Natural killer cell (primary cell): ENCODE measurements at regions not wholly inside any gene's neighbourhood (a gene's known extent, or its start where the extent isn't known, plus 50 kb on each side); places are given as distances from the start of the nearest gene placed in this dataset.

Experiments
- ATAC-seq, 3 donors: fragments of 150-1000 bp in 2 of 3; fragments of 200-7000 bp in 1 of 3; cut with Tn5 transposase; 1 replicate in 1 of 3; 2 replicates in 2 of 3; pipeline ENCODE4 v1.10.0; 2021; ENCODE audit warnings: mild to moderate bottlenecking in 2 of 3, moderate library complexity in 2 of 3
- DNase-seq, 2 donors: peaks; one replicate each; pipeline versions ENCODE4 v3.0.0 to v3.0.0-alpha.2; 2013 to 2021; ENCODE audit warnings: mixed read lengths in 1 of 2
- H3K27ac ChIP-seq: one replicate; pipeline ENCODE4 v1.5.1; 2013; ENCODE audit warnings: mild to moderate bottlenecking, low read length
- H3K27me3 ChIP-seq: one replicate; pipeline ENCODE4 v1.6.1; 2013; ENCODE audit warnings: low read length; ENCODE audit not compliant: control insufficient read depth, insufficient read depth
- H3K36me3 ChIP-seq: one replicate; pipeline ENCODE4 v1.6.1; 2013; ENCODE audit warnings: low read length; ENCODE audit not compliant: control insufficient read depth, insufficient read depth
- H3K4me1 ChIP-seq: one replicate; pipeline ENCODE4 v1.6.1; 2013; ENCODE audit warnings: low read length; ENCODE audit not compliant: control insufficient read depth, insufficient read depth
- H3K4me3 ChIP-seq: one replicate; pipeline ENCODE4 v1.5.1; 2013; ENCODE audit warnings: low read length
- H3K9me3 ChIP-seq: one replicate; pipeline ENCODE4 v1.6.1; 2013; ENCODE audit warnings: low read length; ENCODE audit not compliant: control insufficient read depth, insufficient read depth
- H3K27ac Mint-ChIP-seq, 2 donors: one replicate each; pipeline ENCODE4 v1.8.0; 2022; ENCODE audit warnings: mild to moderate bottlenecking in 2 of 2, mixed read lengths in 2 of 2, moderate library complexity in 1 of 2
- H3K27me3 Mint-ChIP-seq, 2 donors: one replicate each; pipeline ENCODE4 v1.8.0; 2022; ENCODE audit warnings: low read depth in 2 of 2, mixed read lengths in 2 of 2
- H3K36me3 Mint-ChIP-seq: one replicate; pipeline ENCODE4 v1.8.0; 2022; ENCODE audit warnings: mixed read lengths
- H3K4me1 Mint-ChIP-seq, 2 donors: one replicate each; pipeline ENCODE4 v1.8.0; 2022; ENCODE audit warnings: mixed read lengths in 2 of 2
- H3K4me3 Mint-ChIP-seq: one replicate; pipeline ENCODE4 v1.8.0; 2022; ENCODE audit warnings: mild to moderate bottlenecking, moderate library complexity, mixed read lengths
- H3K9me3 Mint-ChIP-seq, 2 donors: one replicate each; pipeline ENCODE4 v1.8.0; 2022; ENCODE audit warnings: mixed read lengths in 2 of 2
- WGBS: methylation state at CpG from one replicate; pipeline ENCODE4 v1.1.7; 2013; ENCODE audit warnings: missing lambda C conversion rate; ENCODE audit not compliant: insufficient coverage; 5-methylcytosine and 5-hydroxymethylcytosine counted together
- intact Hi-C: fragments of 100-400 bp; cut with micrococcal nuclease; formaldehyde crosslinking; loops from one replicate; pipeline ENCODE4 v1.14.2; 2022
- TF ChIP-seq, protein P1 (sequence below): fragments of 200-600 bp; IDR thresholded peaks from one replicate; pipeline ENCODE4 v1.8.0; 2022; ENCODE audit warnings: antibody characterized with exemption

DNA sequence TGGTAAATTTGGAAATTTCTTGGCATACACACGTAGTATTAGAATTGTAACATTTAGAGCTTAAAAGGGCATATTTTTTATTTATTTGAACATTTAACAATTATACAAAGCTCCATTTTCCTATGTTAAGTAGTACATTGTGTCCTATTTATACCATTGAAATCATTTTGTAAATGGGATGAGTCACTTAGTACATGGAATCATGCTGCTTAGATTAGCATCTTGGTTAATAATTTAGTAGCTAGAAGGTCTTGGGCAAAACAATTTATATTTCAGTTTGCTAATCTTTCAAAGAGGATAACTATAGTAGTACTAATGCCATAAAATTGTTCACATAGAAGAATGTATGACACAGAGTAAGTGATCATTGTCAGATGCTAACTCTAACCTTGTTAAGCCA is 450.1 kb upstream of the LUZP2 start:
- peaks cover 4 to 8% of the 10 kb centered on the region in 2 donors for H3K9me3 Mint-ChIP-seq
- H3K36me3 ChIP-seq = no peaks in the 10 kb centered on the region
- no peaks in the 10 kb centered on the region for H3K27me3 ChIP-seq
- no peak overlapping the region for H3K4me3 ChIP-seq
- no peaks in the 10 kb centered on the region for H3K9me3 ChIP-seq
- WGBS = no CpG with 5 or more reads among the region's 1 CpG
- no peak for ATAC-seq
- H3K27ac Mint-ChIP-seq = no peak overlapping the region
- H3K27ac ChIP-seq = no peak overlapping the region
- no peak overlapping the region for H3K4me3 Mint-ChIP-seq
- no peaks in the 10 kb centered on the region for H3K4me1 ChIP-seq
- no peaks in the 10 kb centered on the region for H3K27me3 Mint-ChIP-seq
- DNase-seq = no peak
- TF ChIP-seq, protein P1, sequence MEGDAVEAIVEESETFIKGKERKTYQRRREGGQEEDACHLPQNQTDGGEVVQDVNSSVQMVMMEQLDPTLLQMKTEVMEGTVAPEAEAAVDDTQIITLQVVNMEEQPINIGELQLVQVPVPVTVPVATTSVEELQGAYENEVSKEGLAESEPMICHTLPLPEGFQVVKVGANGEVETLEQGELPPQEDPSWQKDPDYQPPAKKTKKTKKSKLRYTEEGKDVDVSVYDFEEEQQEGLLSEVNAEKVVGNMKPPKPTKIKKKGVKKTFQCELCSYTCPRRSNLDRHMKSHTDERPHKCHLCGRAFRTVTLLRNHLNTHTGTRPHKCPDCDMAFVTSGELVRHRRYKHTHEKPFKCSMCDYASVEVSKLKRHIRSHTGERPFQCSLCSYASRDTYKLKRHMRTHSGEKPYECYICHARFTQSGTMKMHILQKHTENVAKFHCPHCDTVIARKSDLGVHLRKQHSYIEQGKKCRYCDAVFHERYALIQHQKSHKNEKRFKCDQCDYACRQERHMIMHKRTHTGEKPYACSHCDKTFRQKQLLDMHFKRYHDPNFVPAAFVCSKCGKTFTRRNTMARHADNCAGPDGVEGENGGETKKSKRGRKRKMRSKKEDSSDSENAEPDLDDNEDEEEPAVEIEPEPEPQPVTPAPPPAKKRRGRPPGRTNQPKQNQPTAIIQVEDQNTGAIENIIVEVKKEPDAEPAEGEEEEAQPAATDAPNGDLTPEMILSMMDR = no peak
- H3K36me3 Mint-ChIP-seq = peaks cover 12% of the 10 kb centered on the region
- H3K4me1 Mint-ChIP-seq = no peaks in the 10 kb centered on the region
- intact Hi-C loops = no loop called here

GRCh38 chr11:24056051-24056450 is 440.8 kb upstream of the LUZP2 start:
- no peaks in the 10 kb centered on the region for H3K27me3 Mint-ChIP-seq

GRCh38 chr11:24060125-24060524 is 436.7 kb upstream of the LUZP2 start:
- 100% methylated on average over 1 of the region's 3 CpGs for WGBS
- intact Hi-C loops = no loop called here
- H3K9me3 Mint-ChIP-seq = peaks cover 0 to 2% of the 10 kb centered on the region in 2 donors
- no peaks in the 10 kb centered on the region for H3K4me1 Mint-ChIP-seq
- Histone ChIP-seq H3K4me1 (no peaks in the 10 kb centered on the region), H3K36me3 (no peaks in the 10 kb centered on the region), H3K27me3 (no peaks in the 10 kb centered on the region), H3K4me3 (no peak overlapping the region), H3K27ac (no peak overlapping the region), H3K9me3 (no peaks in the 10 kb centered on the region)
- H3K36me3 Mint-ChIP-seq = no peaks in the 10 kb centered on the region
- DNase-seq (no peak), ATAC-seq (no peak)
- no peak overlapping the region for H3K27ac Mint-ChIP-seq
- H3K27me3 Mint-ChIP-seq = no peaks in the 10 kb centered on the region
- H3K4me3 Mint-ChIP-seq = no peak overlapping the region
- TF ChIP-seq, protein P1 = no peak

More at GRCh38 chr11:24056051-24056450, 440.8 kb upstream of the LUZP2 start:
- Histone ChIP-seq H3K9me3 (no peaks in the 10 kb centered on the region), H3K4me1 (no peaks in the 10 kb centered on the region), H3K27me3 (no peaks in the 10 kb centered on the region), H3K36me3 (no peaks in the 10 kb centered on the region), H3K27ac (no peak overlapping the region), H3K4me3 (no peak overlapping the region)
- Mint-ChIP-seq H3K36me3 (no peaks in the 10 kb centered on the region), H3K9me3 (peaks cover 0 to 3% of the 10 kb centered on the region in 2 donors), H3K4me1 (no peaks in the 10 kb centered on the region), H3K27ac (no peak overlapping the region), H3K4me3 (no peak overlapping the region)
- TF ChIP-seq, protein P1 = no peak
- ATAC-seq (no peak), DNase-seq (no peak)
- intact Hi-C loops = no loop called here

GRCh38 chr11:24064309-24064903 is 432.4 kb upstream of the LUZP2 start:
- intact Hi-C loops = no loop called here
- no peaks in the 10 kb centered on the region for H3K9me3 Mint-ChIP-seq
- H3K27ac Mint-ChIP-seq = no peak overlapping the region
- no peaks in the 10 kb centered on the region for H3K27me3 ChIP-seq
- 87% methylated on average over 6 of the region's 6 CpGs for WGBS
- H3K36me3 ChIP-seq = no peaks in the 10 kb centered on the region
- no peaks in the 10 kb centered on the region for H3K36me3 Mint-ChIP-seq
- H3K27ac ChIP-seq = no peak overlapping the region
- no peaks in the 10 kb centered on the region for H3K9me3 ChIP-seq
- DNase-seq = no peak
- no peak overlapping the region for H3K4me3 ChIP-seq
- ATAC-seq = no peak
- no peak overlapping the region for H3K4me3 Mint-ChIP-seq
- H3K4me1 ChIP-seq = no peaks in the 10 kb centered on the region
- no peaks in the 10 kb centered on the region for H3K27me3 Mint-ChIP-seq
- H3K4me1 Mint-ChIP-seq = no peaks in the 10 kb centered on the region
- TF ChIP-seq, protein P1 = no peak
